GM20000 (cell line): ENCODE measurements at regions not wholly inside any gene's neighbourhood (a gene's known extent, or its start where the extent isn't known, plus 50 kb on each side); places are given as distances from the start of the nearest gene placed in this dataset.
"Not testable (repeated sequence)": the region's sequence is repeated elsewhere in the genome, so short reads cannot be mapped to it uniquely, and the experiment has no call there.

Source experiments
- DNase-seq: peaks from one replicate; pipeline ENCODE4 v3.0.0; 2012; ENCODE audit warnings: low spot score
- TF ChIP-seq, protein P1 (sequence below): IDR thresholded peaks from 2 replicates; pipeline ENCODE4 v1.5.1; 2012; ENCODE audit warnings: mild to moderate bottlenecking, control low read depth; ENCODE audit errors: extremely low read depth, missing control alignments

DNA sequence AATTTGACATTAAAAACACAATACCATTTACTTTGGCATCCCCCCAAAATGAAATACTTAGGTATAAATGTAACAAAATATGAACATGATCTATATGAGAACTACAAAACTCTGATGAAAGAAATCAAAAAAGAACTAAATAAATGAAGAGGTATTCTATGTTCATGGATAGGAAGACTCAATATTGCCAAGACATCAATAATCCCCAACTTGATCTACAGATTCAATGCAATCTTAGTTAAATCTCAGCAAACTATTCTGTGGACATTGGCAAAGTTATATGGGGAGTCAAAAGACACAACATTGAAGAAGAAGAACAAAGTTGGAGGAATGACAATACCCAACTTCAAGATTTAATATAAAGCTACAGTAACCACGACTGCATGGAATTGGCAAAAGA, 145.2 kb upstream of the HEY2 start:
- no peak for DNase-seq
- TF ChIP-seq, protein P1, sequence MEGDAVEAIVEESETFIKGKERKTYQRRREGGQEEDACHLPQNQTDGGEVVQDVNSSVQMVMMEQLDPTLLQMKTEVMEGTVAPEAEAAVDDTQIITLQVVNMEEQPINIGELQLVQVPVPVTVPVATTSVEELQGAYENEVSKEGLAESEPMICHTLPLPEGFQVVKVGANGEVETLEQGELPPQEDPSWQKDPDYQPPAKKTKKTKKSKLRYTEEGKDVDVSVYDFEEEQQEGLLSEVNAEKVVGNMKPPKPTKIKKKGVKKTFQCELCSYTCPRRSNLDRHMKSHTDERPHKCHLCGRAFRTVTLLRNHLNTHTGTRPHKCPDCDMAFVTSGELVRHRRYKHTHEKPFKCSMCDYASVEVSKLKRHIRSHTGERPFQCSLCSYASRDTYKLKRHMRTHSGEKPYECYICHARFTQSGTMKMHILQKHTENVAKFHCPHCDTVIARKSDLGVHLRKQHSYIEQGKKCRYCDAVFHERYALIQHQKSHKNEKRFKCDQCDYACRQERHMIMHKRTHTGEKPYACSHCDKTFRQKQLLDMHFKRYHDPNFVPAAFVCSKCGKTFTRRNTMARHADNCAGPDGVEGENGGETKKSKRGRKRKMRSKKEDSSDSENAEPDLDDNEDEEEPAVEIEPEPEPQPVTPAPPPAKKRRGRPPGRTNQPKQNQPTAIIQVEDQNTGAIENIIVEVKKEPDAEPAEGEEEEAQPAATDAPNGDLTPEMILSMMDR, result no peak

DNA sequence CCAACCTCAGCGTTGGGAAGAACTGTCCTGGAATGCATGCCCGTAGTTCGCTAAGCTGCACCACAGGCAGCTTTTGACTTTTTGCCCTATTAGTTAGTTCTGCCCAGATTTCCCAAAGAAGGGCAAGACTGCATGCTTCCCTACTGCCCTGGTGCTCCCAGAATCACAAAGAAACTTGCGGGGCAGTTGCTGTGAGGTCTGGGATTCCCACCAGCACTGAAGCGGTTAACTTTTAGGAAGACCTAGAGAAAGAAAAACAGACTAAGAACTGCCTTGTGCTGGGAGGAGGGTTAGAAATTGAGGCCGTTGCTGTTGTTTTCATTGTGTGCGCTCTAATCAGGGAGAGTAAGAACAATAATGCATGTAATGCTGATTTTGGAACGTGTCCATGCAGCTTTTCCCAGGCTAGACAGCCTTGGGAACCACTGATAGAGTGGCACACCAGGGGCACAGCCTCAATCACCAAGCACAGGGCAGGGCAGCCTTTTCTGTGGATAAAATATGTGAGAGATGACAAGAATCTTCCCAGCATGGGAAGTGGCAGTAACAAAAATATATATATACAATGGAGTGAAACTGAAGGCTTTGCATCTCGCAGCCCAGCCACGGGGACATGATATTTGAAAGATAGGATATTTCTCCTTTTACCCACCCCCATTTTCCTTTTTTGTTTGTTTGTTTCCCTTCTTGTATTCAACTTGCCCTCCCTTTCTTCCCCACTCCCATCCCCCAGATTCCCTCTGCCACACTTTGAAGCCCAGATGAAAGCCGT, 137.7 kb upstream of the HEY2 start:
- DNase-seq, result no peak
- TF ChIP-seq, protein P1, result no peak

- no peak for DNase-seq
- TF ChIP-seq, protein P1, result no peak
These were observed 137.0 kb upstream of the HEY2 start for GRCh38 chr6:125612345-125612846.

GRCh38 chr6:125618629-125619028, 130.8 kb upstream of the HEY2 start:
- TF ChIP-seq, protein P1, result no peak
- DNase-seq, result no peak

DNA sequence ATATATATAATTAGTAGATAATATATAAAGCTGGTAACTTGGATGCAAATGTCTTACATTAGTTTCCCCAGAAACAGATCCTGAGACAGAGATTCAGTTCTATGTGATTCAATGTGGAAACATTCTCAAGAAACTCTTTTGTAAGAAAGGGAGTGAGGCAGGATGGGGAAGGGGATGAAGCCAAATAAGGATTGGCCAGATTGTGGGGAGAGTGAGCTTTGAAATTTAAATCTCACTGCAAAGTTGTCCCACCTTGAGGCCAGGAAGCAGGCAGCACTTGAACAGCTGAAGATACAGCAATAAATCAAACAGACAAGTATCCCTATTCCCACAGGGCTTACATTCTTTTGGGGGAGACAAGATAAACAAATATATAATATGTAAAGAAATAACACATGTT, 126.3 kb upstream of the HEY2 start:
- TF ChIP-seq, protein P1, result no peak
- DNase-seq, result no peak

DNA sequence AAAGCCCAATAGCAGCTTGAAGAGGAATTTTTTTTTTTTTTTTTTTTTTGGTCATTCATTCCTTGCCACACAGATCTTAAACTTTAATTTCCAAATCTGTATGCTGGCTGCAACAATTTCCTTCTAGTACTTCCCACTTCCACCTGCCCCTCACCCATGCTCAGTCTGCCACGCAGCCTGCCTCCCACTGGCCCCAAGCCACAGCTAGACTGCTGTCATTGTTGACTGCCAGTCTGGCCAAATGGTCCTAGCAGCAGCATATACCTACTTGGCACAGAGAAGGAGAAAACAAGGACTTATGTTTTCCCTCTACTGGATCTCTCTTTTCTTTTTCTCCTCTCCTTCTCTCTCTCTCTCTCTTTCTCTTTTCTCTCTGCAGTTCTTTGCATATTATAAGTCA, 118.3 kb upstream of the HEY2 start:
- DNase-seq, result no peak
- TF ChIP-seq, protein P1, result no peak

DNA sequence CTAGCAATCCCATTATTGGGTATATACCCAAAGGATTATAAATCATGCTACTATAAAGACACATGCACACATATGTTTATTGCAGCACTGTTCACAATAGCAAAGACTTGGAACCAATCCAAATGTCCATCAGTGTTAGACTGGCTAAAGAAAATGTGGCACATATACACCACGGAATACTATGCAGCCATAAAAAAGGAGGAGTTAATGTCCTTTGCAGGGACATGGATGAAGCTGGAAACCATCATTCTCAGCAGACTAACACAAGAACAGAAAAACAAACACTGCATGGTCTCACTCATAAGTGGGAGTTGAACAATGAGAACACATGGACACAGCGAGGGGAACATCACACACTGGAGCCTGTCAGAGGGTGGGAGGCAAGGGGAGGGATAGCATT, 113.4 kb upstream of the HEY2 start:
- not testable (repeated sequence) for DNase-seq

DNA sequence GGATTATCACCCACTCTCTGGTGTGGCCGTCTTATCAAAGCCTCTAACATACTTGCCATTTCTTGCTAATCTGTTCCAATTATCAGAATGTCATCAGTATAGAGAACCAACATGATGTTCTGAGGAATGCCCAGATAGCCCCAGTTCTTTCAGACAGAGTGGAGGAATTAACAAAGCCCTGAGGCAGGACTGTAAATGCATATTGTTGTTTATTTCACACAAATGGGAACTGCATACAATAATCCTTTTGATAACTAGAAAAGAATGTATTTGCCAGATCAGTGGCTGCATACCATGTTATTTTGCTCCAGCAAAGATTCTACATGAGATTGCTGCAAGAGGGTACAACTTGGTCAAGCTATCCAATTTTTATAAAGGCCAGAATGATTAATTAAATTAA, 112.8 kb upstream of the HEY2 start:
- DNase-seq, result no peak
- TF ChIP-seq, protein P1, result no peak
